IMR-90 (cell line): ENCODE measurements at regions not wholly inside any gene's neighbourhood (a gene's known extent, or its start where the extent isn't known, plus 50 kb on each side); places are given as distances from the start of the nearest gene placed in this dataset.
A peak's percentile ranks its signal among the peaks of the same experiment; 100 is the strongest.

Experiments
- ATAC-seq: fragments of 200-7000 bp; cut with Tn5 transposase; 2 replicates; pipeline ENCODE4 v1.9.1; 2020; ENCODE audit warnings: low read depth, mild to moderate bottlenecking, moderate library complexity
- BruUV-seq: library from RNA; stranded (reverse); fragments of 400-500 nt; replicated peaks from 2 replicates; lab custom pipeline; 2021; lab: Mats Ljungman, UMichigan
- CTCF ChIA-PET: fragments of 300-600 bp; formaldehyde crosslinking; extraction: SDS; loops from one replicate; lab custom pipeline; 2021; ENCODE audit warnings: antibody characterized with exemption; lab: Yijun Ruan, JAX
- POLR2A ChIA-PET: fragments of 300-600 bp; sonication (Branson Sonifier 250); formaldehyde crosslinking; loops from one replicate; lab custom pipeline; 2022; ENCODE audit warnings: antibody characterized with exemption; ENCODE audit not compliant: unreplicated experiment; lab: Charles Lee
- DNase-seq: peaks from one replicate; pipeline ENCODE4 v3.0.0; 2013
- H2AFZ ChIP-seq: replicated peaks from 2 replicates; pipeline ENCODE3; 2013; ENCODE audit warnings: low read length, mild to moderate bottlenecking; ENCODE audit not compliant: poor library complexity
- H2AK5ac ChIP-seq: 2 replicates; pipeline ENCODE4 v1.6.1; 2013; ENCODE audit warnings: low read depth, low read length, inconsistent platforms
- H2AK9ac ChIP-seq: replicated peaks from 2 replicates; pipeline ENCODE3; 2013; ENCODE audit warnings: mild to moderate bottlenecking, low read depth, low read length, moderate library complexity; ENCODE audit not compliant: poor library complexity
- H2BK120ac ChIP-seq: 2 replicates; pipeline ENCODE4 v1.6.1; 2013; ENCODE audit warnings: low read depth, low read length, inconsistent platforms
- H2BK15ac ChIP-seq: 3 replicates; pipeline ENCODE4 v1.6.1; 2013; ENCODE audit warnings: low read depth, low read length, inconsistent platforms
- H2BK20ac ChIP-seq: 2 replicates; pipeline ENCODE4 v1.6.1; 2013; ENCODE audit warnings: low read depth, mild to moderate bottlenecking, inconsistent platforms, low read length, moderate library complexity
- H2BK5ac ChIP-seq: 2 replicates; pipeline ENCODE4 v1.6.1; 2013; ENCODE audit warnings: mild to moderate bottlenecking, low read depth, low read length, inconsistent platforms; ENCODE audit not compliant: poor library complexity, severe bottlenecking
- H3K14ac ChIP-seq: replicated peaks from 2 replicates; pipeline ENCODE4 v1.6.1; 2013; ENCODE audit warnings: low read depth, low read length, inconsistent platforms
- H3K18ac ChIP-seq: 2 replicates; pipeline ENCODE4 v1.6.1; 2013; ENCODE audit warnings: low read depth, low read length, control low read depth
- H3K23ac ChIP-seq: 2 replicates; pipeline ENCODE4 v1.6.1; 2013; ENCODE audit warnings: low read depth, low read length, inconsistent platforms
- H3K27ac ChIP-seq: 2 replicates; pipeline ENCODE4 v1.5.1; 2013; ENCODE audit warnings: mild to moderate bottlenecking, control low read depth, low read length; ENCODE audit not compliant: insufficient read depth
- H3K27me3 ChIP-seq: 2 replicates; pipeline ENCODE4 v1.6.1; 2013; ENCODE audit warnings: low read length; ENCODE audit not compliant: control insufficient read depth, insufficient read depth
- H3K36me3 ChIP-seq: 2 replicates; pipeline ENCODE4 v1.6.1; 2013; ENCODE audit warnings: low read length, mixed read lengths; ENCODE audit not compliant: control insufficient read depth, insufficient read depth
- H3K4ac ChIP-seq: 2 replicates; pipeline ENCODE4 v1.6.1; 2013; ENCODE audit warnings: low read depth, low read length, inconsistent platforms
- H3K4me1 ChIP-seq: 2 replicates; pipeline ENCODE4 v1.6.1; 2013; ENCODE audit warnings: low read length, mixed read lengths; ENCODE audit not compliant: control insufficient read depth, insufficient read depth
- H3K4me2 ChIP-seq: 2 replicates; pipeline ENCODE4 v1.6.1; 2013; ENCODE audit warnings: low read depth, mild to moderate bottlenecking, control low read depth, low read length, moderate library complexity
- H3K4me3 ChIP-seq: 2 replicates; pipeline ENCODE4 v1.5.1; 2013; ENCODE audit warnings: low read depth, mild to moderate bottlenecking, control low read depth, low read length, moderate library complexity; ENCODE audit not compliant: insufficient read depth
- H3K56ac ChIP-seq: 2 replicates; pipeline ENCODE4 v1.6.1; 2013; ENCODE audit warnings: low read length, inconsistent platforms; ENCODE audit not compliant: insufficient read depth; ENCODE audit errors: extremely low read depth
- H3K79me1 ChIP-seq, 2 experiments: 2 replicates each; pipeline ENCODE4 v1.6.1; 2013; ENCODE audit warnings: low read length in 2 of 2, inconsistent platforms in 1 of 2, low read depth in 1 of 2
- H3K9ac ChIP-seq: 2 replicates; pipeline ENCODE4 v1.6.1; 2013; ENCODE audit warnings: low read depth, low read length, control low read depth
- H3K9me1 ChIP-seq: 2 replicates; pipeline ENCODE4 v1.6.1; 2013; ENCODE audit warnings: low read length, inconsistent platforms; ENCODE audit not compliant: insufficient read depth
- H3K9me3 ChIP-seq: 2 replicates; pipeline ENCODE4 v1.6.1; 2013; ENCODE audit warnings: low read length; ENCODE audit not compliant: control insufficient read depth, insufficient read depth
- H4K20me1 ChIP-seq: 2 replicates; pipeline ENCODE4 v1.6.1; 2013; ENCODE audit warnings: low read length, inconsistent platforms; ENCODE audit not compliant: insufficient read depth
- H4K5ac ChIP-seq: 2 replicates; pipeline ENCODE4 v1.6.1; 2013; ENCODE audit warnings: mild to moderate bottlenecking, low read depth, low read length, control low read depth
- H4K8ac ChIP-seq, 2 experiments: 2 replicates each; pipeline ENCODE4 v1.6.1; 2013; ENCODE audit warnings: low read depth in 2 of 2, low read length in 2 of 2, control low read depth in 1 of 2, inconsistent platforms in 1 of 2
- H4K91ac ChIP-seq: 2 replicates; pipeline ENCODE4 v1.6.1; 2013; ENCODE audit warnings: low read depth, low read length, inconsistent platforms; ENCODE audit not compliant: insufficient read depth
- BHLHE40 ChIP-seq: fragments of 150-350 bp; IDR thresholded peaks from 2 replicates; pipeline ENCODE4 v1.6.1; 2016; ENCODE audit warnings: mild to moderate bottlenecking, low read depth, low read length
- CEBPB ChIP-seq: IDR thresholded peaks from 2 replicates; pipeline ENCODE4 v1.6.1; 2012; ENCODE audit warnings: low read depth, low read length, improper control_type of control experiment
- CHD1 ChIP-seq: IDR thresholded peaks from 2 replicates; pipeline ENCODE4 v1.6.1; 2012; ENCODE audit warnings: low read depth, low read length, improper control_type of control experiment
- ELK1 ChIP-seq: fragments of 150-350 bp; IDR thresholded peaks from 2 replicates; pipeline ENCODE4 v1.6.1; 2016; ENCODE audit warnings: low read depth, mild to moderate bottlenecking, low read length, moderate library complexity, borderline replicate concordance
- FOS ChIP-seq: fragments of 150-350 bp; IDR thresholded peaks from 2 replicates; pipeline ENCODE4 v1.6.1; 2016; ENCODE audit warnings: low read depth, low read length
- MAFK ChIP-seq: IDR thresholded peaks from 2 replicates; pipeline ENCODE4 v1.6.1; 2012; ENCODE audit warnings: low read depth, low read length, improper control_type of control experiment
- MAZ ChIP-seq: IDR thresholded peaks from 2 replicates; pipeline ENCODE4 v1.6.1; 2012; ENCODE audit warnings: low read depth, mild to moderate bottlenecking, low read length, improper control_type of control experiment, moderate library complexity, borderline replicate concordance
- MXI1 ChIP-seq: IDR thresholded peaks from 2 replicates; pipeline ENCODE4 v1.6.1; 2012; ENCODE audit warnings: low read depth, mild to moderate bottlenecking, low read length, moderate library complexity, borderline replicate concordance
- RAD21 ChIP-seq: IDR thresholded peaks from 2 replicates; pipeline ENCODE4 v1.6.1; 2012; ENCODE audit warnings: low read length, improper control_type of control experiment
- RCOR1 ChIP-seq: IDR thresholded peaks from 2 replicates; pipeline ENCODE4 v1.6.1; 2012; ENCODE audit warnings: mild to moderate bottlenecking, low read length, improper control_type of control experiment; ENCODE audit not compliant: insufficient replicate concordance
- RFX5 ChIP-seq: IDR thresholded peaks from 2 replicates; pipeline ENCODE4 v1.8.0; 2012; ENCODE audit warnings: low read depth, mild to moderate bottlenecking, low read length, moderate library complexity
- SMC3 ChIP-seq: fragments of 150-350 bp; IDR thresholded peaks from 2 replicates; pipeline ENCODE4 v1.6.1; 2016; ENCODE audit warnings: low read depth, mild to moderate bottlenecking, antibody characterized with exemption, low read length, moderate library complexity
- USF2 ChIP-seq: fragments of 150-350 bp; IDR thresholded peaks from 2 replicates; pipeline ENCODE4 v1.6.1; 2017; ENCODE audit warnings: mild to moderate bottlenecking, antibody characterized with exemption, low read length, low read depth
- dilution Hi-C: fragments of 300-500 bp; cut with HindIII; formaldehyde crosslinking; loops from one replicate; pipeline ENCODE4 v1.14.3; 2018; ENCODE audit warnings: low sequenced_read_pairs; ENCODE audit not compliant: unreplicated experiment
- in situ Hi-C: fragments of 300-500 bp; cut with MboI; formaldehyde crosslinking; loops from 3 replicates; pipeline ENCODE4 v1.14.3; 2019; ENCODE audit warnings: low sequenced_read_pairs, inconsistent platforms, mixed read lengths
- intact Hi-C: fragments of 100-400 bp; cut with micrococcal nuclease; formaldehyde crosslinking; loops from 2 replicates; pipeline ENCODE4 v1.10.0; 2022
- TF ChIP-seq, protein P1 (sequence below): conservative IDR thresholded peaks from 2 replicates; pipeline ENCODE4 v1.5.1; 2012; ENCODE audit warnings: mild to moderate bottlenecking, low read depth, low read length, improper control_type of control experiment

DNA sequence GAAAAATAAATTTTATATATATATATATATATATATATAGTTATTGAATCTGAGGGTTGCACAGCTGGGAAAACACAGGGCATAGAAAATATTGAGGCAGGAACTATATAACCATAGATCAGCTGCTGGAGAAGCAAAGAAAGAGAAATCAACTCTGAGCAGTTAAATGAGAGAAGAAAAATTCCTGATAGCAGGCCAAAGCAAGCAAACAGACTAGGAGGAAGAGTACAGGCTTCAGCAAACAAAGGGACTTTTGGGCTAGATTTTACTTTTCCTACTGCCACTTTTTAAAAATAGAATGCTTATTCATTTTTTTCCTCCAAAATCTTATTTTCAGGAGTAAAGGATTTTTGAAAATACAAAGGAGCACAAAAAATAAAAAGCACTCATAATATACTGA lies 216.0 kb upstream of the PRKD1 start:
- H3K9me3 ChIP-seq: peaks cover 11% of the 10 kb centered on the region
- H2AK9ac ChIP-seq: no peak overlapping the region
- no peak overlapping the region for H2AFZ ChIP-seq
- no peaks in the 10 kb centered on the region for H4K20me1 ChIP-seq
- no peak overlapping the region for H4K91ac ChIP-seq
- in situ Hi-C loops: no loop called here
- no peak overlapping the region for H2AK5ac ChIP-seq
- H3K4me1 ChIP-seq: no peaks in the 10 kb centered on the region
- 0 out of 4 replicates have a peak overlapping the region, but pooled peaks have one; percentile 16 to 33 for H4K8ac ChIP-seq
- 0 out of 2 replicates have a peak overlapping the region, but pooled peaks have one; percentile 74 for H4K5ac ChIP-seq
- DNase-seq (peak; percentile 62), ATAC-seq (peak; percentile 82)
- no peaks in the 10 kb centered on the region for H3K36me3 ChIP-seq
- ChIA-PET POLR2A (no interaction called here), CTCF (interaction anchor here (0.6 kb wide), 1 partner anchor 463 kb away, joined by 4 read pairs; no protein-coding TSS in a partner anchor)
- H3K4me2 ChIP-seq: peak overlapping the region; percentile 68
- peak overlapping the region; percentile 32; the same call in 1 of the 2 replicates for H3K27ac ChIP-seq
- no peak overlapping the region for H3K4ac ChIP-seq
- H2BK5ac ChIP-seq: peak overlapping the region; percentile 5
- no peak overlapping the region for H2BK120ac ChIP-seq
- H3K4me3 ChIP-seq: no peak overlapping the region
- H3K56ac ChIP-seq: no peak overlapping the region
- no peak overlapping the region for H2BK15ac ChIP-seq
- no TSS peak for BruUV-seq
- no peak overlapping the region for H2BK20ac ChIP-seq
- intact Hi-C loops: no loop called here
- H3K79me1 ChIP-seq: no peaks in the 10 kb centered on the region
- TF ChIP-seq ELK1 (no peak), CHD1 (no peak), MAZ (no peak), RFX5 (no peak), SMC3 (no peak), USF2 (no peak), FOS (no peak), RAD21 (no peak), BHLHE40 (no peak), MXI1 (no peak), MAFK (no peak), RCOR1 (no peak), CEBPB (no peak)
- TF ChIP-seq, protein P1, sequence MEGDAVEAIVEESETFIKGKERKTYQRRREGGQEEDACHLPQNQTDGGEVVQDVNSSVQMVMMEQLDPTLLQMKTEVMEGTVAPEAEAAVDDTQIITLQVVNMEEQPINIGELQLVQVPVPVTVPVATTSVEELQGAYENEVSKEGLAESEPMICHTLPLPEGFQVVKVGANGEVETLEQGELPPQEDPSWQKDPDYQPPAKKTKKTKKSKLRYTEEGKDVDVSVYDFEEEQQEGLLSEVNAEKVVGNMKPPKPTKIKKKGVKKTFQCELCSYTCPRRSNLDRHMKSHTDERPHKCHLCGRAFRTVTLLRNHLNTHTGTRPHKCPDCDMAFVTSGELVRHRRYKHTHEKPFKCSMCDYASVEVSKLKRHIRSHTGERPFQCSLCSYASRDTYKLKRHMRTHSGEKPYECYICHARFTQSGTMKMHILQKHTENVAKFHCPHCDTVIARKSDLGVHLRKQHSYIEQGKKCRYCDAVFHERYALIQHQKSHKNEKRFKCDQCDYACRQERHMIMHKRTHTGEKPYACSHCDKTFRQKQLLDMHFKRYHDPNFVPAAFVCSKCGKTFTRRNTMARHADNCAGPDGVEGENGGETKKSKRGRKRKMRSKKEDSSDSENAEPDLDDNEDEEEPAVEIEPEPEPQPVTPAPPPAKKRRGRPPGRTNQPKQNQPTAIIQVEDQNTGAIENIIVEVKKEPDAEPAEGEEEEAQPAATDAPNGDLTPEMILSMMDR: no peak
- peak overlapping the region; percentile 71 for H3K18ac ChIP-seq
- H3K9ac ChIP-seq: peak overlapping the region; percentile 74; the same call in 1 of the 2 replicates
- dilution Hi-C loops: no loop called here
- H3K27me3 ChIP-seq: no peaks in the 10 kb centered on the region
- no peak overlapping the region for H3K14ac ChIP-seq
- H3K9me1 ChIP-seq: no peaks in the 10 kb centered on the region
- no peak overlapping the region for H3K23ac ChIP-seq
